ENCODE measurements at regions not wholly inside any gene's neighbourhood (a gene's known extent, or its start where the extent isn't known, plus 50 kb on each side); places are given as distances from the start of the nearest gene placed in this dataset.

- TF ChIP-seq, protein P1, sequence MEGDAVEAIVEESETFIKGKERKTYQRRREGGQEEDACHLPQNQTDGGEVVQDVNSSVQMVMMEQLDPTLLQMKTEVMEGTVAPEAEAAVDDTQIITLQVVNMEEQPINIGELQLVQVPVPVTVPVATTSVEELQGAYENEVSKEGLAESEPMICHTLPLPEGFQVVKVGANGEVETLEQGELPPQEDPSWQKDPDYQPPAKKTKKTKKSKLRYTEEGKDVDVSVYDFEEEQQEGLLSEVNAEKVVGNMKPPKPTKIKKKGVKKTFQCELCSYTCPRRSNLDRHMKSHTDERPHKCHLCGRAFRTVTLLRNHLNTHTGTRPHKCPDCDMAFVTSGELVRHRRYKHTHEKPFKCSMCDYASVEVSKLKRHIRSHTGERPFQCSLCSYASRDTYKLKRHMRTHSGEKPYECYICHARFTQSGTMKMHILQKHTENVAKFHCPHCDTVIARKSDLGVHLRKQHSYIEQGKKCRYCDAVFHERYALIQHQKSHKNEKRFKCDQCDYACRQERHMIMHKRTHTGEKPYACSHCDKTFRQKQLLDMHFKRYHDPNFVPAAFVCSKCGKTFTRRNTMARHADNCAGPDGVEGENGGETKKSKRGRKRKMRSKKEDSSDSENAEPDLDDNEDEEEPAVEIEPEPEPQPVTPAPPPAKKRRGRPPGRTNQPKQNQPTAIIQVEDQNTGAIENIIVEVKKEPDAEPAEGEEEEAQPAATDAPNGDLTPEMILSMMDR (conservative IDR thresholded peaks at IDR 0.05; ENCODE audit: low read depth, low read length): no peak
- no peak for TF ChIP-seq POLR2A (IDR thresholded peaks at IDR 0.05; ENCODE audit: low read depth, low read length)
- no peak for TF ChIP-seq ELK1 (IDR thresholded peaks at IDR 0.05; ENCODE audit: borderline replicate concordance, low read depth, low read length)
- no peak for TF ChIP-seq RAD21 (IDR thresholded peaks at IDR 0.05; ENCODE audit: low read length)
- no peak for TF ChIP-seq CEBPB (IDR thresholded peaks at IDR 0.05; ENCODE audit: low read depth, low read length)
- no peak for TF ChIP-seq RFX5 (IDR thresholded peaks at IDR 0.05; ENCODE audit: low read depth, low read length)
- TF ChIP-seq RCOR1 (IDR thresholded peaks at IDR 0.05; ENCODE audit: insufficient replicate concordance, low read length): no peak
- TF ChIP-seq MAZ (IDR thresholded peaks at IDR 0.05; ENCODE audit: borderline replicate concordance, low read depth, low read length): no peak
- no peak for TF ChIP-seq MAFK (IDR thresholded peaks at IDR 0.05; ENCODE audit: low read depth, low read length)
Measured at GRCh38 chr15:69941706-69942495, 155.8 kb downstream of the TLE3 start.
